IMR-90 (cell line): ENCODE measurements at regions not wholly inside any gene's neighbourhood (a gene's known extent, or its start where the extent isn't known, plus 50 kb on each side); places are given as distances from the start of the nearest gene placed in this dataset.

Experiments
- BHLHE40 ChIP-seq: fragments of 150-350 bp; IDR thresholded peaks from 2 replicates; pipeline ENCODE4 v1.6.1; 2016; ENCODE audit warnings: mild to moderate bottlenecking, low read depth, low read length
- CHD1 ChIP-seq: IDR thresholded peaks from 2 replicates; pipeline ENCODE4 v1.6.1; 2012; ENCODE audit warnings: low read depth, low read length, improper control_type of control experiment
- MAFK ChIP-seq: IDR thresholded peaks from 2 replicates; pipeline ENCODE4 v1.6.1; 2012; ENCODE audit warnings: low read depth, low read length, improper control_type of control experiment
- POLR2A ChIP-seq: IDR thresholded peaks from 2 replicates; pipeline ENCODE4 v1.6.1; 2012; ENCODE audit warnings: mild to moderate bottlenecking, low read depth, low read length
- RFX5 ChIP-seq: IDR thresholded peaks from 2 replicates; pipeline ENCODE4 v1.8.0; 2012; ENCODE audit warnings: low read depth, mild to moderate bottlenecking, low read length, moderate library complexity
- SMC3 ChIP-seq: fragments of 150-350 bp; IDR thresholded peaks from 2 replicates; pipeline ENCODE4 v1.6.1; 2016; ENCODE audit warnings: low read depth, mild to moderate bottlenecking, antibody characterized with exemption, low read length, moderate library complexity
- TF ChIP-seq, protein P1 (sequence below): fragments of 150-350 bp; IDR thresholded peaks from 2 replicates; pipeline ENCODE4 v1.6.1; 2017; ENCODE audit warnings: mild to moderate bottlenecking, antibody characterized with exemption, low read length, low read depth
- TF ChIP-seq, protein P2 (sequence below): conservative IDR thresholded peaks from 2 replicates; pipeline ENCODE4 v1.5.1; 2012; ENCODE audit warnings: mild to moderate bottlenecking, low read depth, low read length, improper control_type of control experiment
- TF ChIP-seq, protein P3 (sequence below): fragments of 150-350 bp; IDR thresholded peaks from 2 replicates; pipeline ENCODE4 v1.6.1; 2016; ENCODE audit warnings: low read depth, mild to moderate bottlenecking, low read length, moderate library complexity, borderline replicate concordance

DNA sequence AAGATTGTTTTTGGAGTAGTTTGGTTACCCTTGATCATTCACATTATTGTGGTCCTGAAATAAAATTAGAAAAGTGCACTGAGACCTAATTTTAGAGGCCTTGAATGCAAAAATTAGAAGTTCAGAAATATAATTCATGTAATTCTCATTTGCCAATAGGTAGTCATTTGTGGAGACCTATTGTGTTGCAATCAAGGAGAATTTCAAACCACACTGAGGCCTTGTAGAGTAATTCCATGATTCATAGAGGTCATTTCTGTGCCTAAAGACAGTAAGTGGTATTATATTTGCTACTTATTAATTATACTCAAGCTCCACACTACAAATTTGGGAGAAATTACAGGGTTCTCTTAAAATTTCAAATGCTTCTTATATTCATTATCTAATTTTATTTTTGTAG, 946.8 kb upstream of the POT1 start:
- TF ChIP-seq, protein P1, sequence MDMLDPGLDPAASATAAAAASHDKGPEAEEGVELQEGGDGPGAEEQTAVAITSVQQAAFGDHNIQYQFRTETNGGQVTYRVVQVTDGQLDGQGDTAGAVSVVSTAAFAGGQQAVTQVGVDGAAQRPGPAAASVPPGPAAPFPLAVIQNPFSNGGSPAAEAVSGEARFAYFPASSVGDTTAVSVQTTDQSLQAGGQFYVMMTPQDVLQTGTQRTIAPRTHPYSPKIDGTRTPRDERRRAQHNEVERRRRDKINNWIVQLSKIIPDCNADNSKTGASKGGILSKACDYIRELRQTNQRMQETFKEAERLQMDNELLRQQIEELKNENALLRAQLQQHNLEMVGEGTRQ: no peak
- TF ChIP-seq, protein P2, sequence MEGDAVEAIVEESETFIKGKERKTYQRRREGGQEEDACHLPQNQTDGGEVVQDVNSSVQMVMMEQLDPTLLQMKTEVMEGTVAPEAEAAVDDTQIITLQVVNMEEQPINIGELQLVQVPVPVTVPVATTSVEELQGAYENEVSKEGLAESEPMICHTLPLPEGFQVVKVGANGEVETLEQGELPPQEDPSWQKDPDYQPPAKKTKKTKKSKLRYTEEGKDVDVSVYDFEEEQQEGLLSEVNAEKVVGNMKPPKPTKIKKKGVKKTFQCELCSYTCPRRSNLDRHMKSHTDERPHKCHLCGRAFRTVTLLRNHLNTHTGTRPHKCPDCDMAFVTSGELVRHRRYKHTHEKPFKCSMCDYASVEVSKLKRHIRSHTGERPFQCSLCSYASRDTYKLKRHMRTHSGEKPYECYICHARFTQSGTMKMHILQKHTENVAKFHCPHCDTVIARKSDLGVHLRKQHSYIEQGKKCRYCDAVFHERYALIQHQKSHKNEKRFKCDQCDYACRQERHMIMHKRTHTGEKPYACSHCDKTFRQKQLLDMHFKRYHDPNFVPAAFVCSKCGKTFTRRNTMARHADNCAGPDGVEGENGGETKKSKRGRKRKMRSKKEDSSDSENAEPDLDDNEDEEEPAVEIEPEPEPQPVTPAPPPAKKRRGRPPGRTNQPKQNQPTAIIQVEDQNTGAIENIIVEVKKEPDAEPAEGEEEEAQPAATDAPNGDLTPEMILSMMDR: no peak
- TF ChIP-seq, protein P3, sequence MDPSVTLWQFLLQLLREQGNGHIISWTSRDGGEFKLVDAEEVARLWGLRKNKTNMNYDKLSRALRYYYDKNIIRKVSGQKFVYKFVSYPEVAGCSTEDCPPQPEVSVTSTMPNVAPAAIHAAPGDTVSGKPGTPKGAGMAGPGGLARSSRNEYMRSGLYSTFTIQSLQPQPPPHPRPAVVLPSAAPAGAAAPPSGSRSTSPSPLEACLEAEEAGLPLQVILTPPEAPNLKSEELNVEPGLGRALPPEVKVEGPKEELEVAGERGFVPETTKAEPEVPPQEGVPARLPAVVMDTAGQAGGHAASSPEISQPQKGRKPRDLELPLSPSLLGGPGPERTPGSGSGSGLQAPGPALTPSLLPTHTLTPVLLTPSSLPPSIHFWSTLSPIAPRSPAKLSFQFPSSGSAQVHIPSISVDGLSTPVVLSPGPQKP: no peak
- TF ChIP-seq POLR2A (no peak), SMC3 (no peak), BHLHE40 (no peak), RFX5 (no peak), MAFK (no peak), CHD1 (no peak)
